ENCODE measurements at regions not wholly inside any gene's neighbourhood (a gene's known extent, or its start where the extent isn't known, plus 50 kb on each side); places are given as distances from the start of the nearest gene placed in this dataset.

- H3K9me3 ChIP-seq (ENCODE audit: control insufficient read depth, insufficient read depth, low read length), result no peaks in the 10 kb centered on the region
- no peaks in the 10 kb centered on the region for H3K27me3 ChIP-seq (ENCODE audit: control insufficient read depth, insufficient read depth, low read length)
- DNase-seq (ENCODE audit: low read depth, low spot score), result no peak
- no peak overlapping the region for H3K4me3 ChIP-seq (ENCODE audit: low read depth, low read length)
- ChIA-PET POLR2A (interaction anchor here (0.5 to 4.4 kb wide), 2 partner anchors 213 to 623 kb away, joined by 3 to 104 read pairs; partner anchors contain the start of gene PAPPA), CTCF (interaction anchor here (0.5 to 1.5 kb wide), 2 partner anchors 263 to 348 kb away, joined by 5 to 9 read pairs; no protein-coding TSS in a partner anchor)
- no peak overlapping the region for H3K27ac ChIP-seq (ENCODE audit: low read depth, low read length)
- TF ChIP-seq CTCF (IDR thresholded peaks at IDR 0.05; ENCODE audit: low read depth, low read length), result no peak
Measured at GRCh38 chr9:115941561-115942315, 211.9 kb upstream of the PAPPA start.

- POLR2A ChIA-PET, result interaction anchor here (1.0 to 4.4 kb wide), 18 partner anchors 9 to 354 kb away, joined by 3 to 104 read pairs (median 8); partner anchors contain the start of gene PAPPA
- no peak for DNase-seq (ENCODE audit: low read depth, low spot score)
- no peak for TF ChIP-seq CTCF (IDR thresholded peaks at IDR 0.05; ENCODE audit: low read depth, low read length)
- CTCF ChIA-PET, result interaction anchor here (2.7 kb wide), 1 partner anchor 350 kb away, joined by 12 read pairs; no protein-coding TSS in a partner anchor
- Histone ChIP-seq H3K9me3 (ENCODE audit: control insufficient read depth, insufficient read depth, low read length) (no peaks in the 10 kb centered on the region), H3K27me3 (ENCODE audit: control insufficient read depth, insufficient read depth, low read length) (no peaks in the 10 kb centered on the region), H3K27ac (ENCODE audit: low read depth, low read length) (peak overlapping the region; percentile 96), H3K4me3 (ENCODE audit: low read depth, low read length) (no peak overlapping the region)
Measured at GRCh38 chr9:115943431-115944165, 210.0 kb upstream of the PAPPA start.

- ChIA-PET CTCF (interaction anchor here (2.6 to 2.7 kb wide), 2 partner anchors 208 to 351 kb away, joined by 8 to 12 read pairs; no protein-coding TSS in a partner anchor), POLR2A (interaction anchor here (0.6 to 4.4 kb wide), 27 partner anchors 8 to 354 kb away, joined by 3 to 104 read pairs (median 6); partner anchors contain the start of gene PAPPA)
- DNase-seq (ENCODE audit: low read depth, low spot score), result peak; percentile 99
Measured at GRCh38 chr9:115944166-115944948, 209.2 kb upstream of the PAPPA start.

GRCh38 chr9:115945009-115945431 is 208.6 kb upstream of the PAPPA start:
- DNase-seq (ENCODE audit: low read depth, low spot score), result no peak

More at GRCh38 chr9:115944166-115944948, 209.2 kb upstream of the PAPPA start:
- H3K4me3 ChIP-seq (ENCODE audit: low read depth, low read length), result no peak overlapping the region
- no peak for TF ChIP-seq CTCF (IDR thresholded peaks at IDR 0.05; ENCODE audit: low read depth, low read length)
- H3K27ac ChIP-seq (ENCODE audit: low read depth, low read length), result peak overlapping the region; percentile 96
- no peaks in the 10 kb centered on the region for H3K27me3 ChIP-seq (ENCODE audit: control insufficient read depth, insufficient read depth, low read length)
- H3K9me3 ChIP-seq (ENCODE audit: control insufficient read depth, insufficient read depth, low read length), result no peaks in the 10 kb centered on the region

More at GRCh38 chr9:115945009-115945431, 208.6 kb upstream of the PAPPA start:
- ChIA-PET CTCF (interaction anchor here (2.6 to 2.7 kb wide), 2 partner anchors 207 to 352 kb away, joined by 8 to 12 read pairs; no protein-coding TSS in a partner anchor), POLR2A (interaction anchor here (0.6 to 4.4 kb wide), 24 partner anchors 8 to 355 kb away, joined by 3 to 104 read pairs (median 6); partner anchors contain the start of gene PAPPA)
- peak overlapping the region; percentile 96 for H3K27ac ChIP-seq (ENCODE audit: low read depth, low read length)
- no peak for TF ChIP-seq CTCF (IDR thresholded peaks at IDR 0.05; ENCODE audit: low read depth, low read length)
- no peaks in the 10 kb centered on the region for H3K9me3 ChIP-seq (ENCODE audit: control insufficient read depth, insufficient read depth, low read length)
- H3K4me3 ChIP-seq (ENCODE audit: low read depth, low read length), result no peak overlapping the region
- H3K27me3 ChIP-seq (ENCODE audit: control insufficient read depth, insufficient read depth, low read length), result no peaks in the 10 kb centered on the region
